WERI-Rb-1 (cell line): ENCODE measurements at regions not wholly inside any gene's neighbourhood (a gene's known extent, or its start where the extent isn't known, plus 50 kb on each side); places are given as distances from the start of the nearest gene placed in this dataset.

Source experiments
- DNase-seq: peaks from one replicate; pipeline ENCODE4 v3.0.0-alpha.2; 2020
- H3K27ac ChIP-seq: fragments of 250-450 bp; sonication (Bioruptor Pico); 2 replicates; pipeline ENCODE4 v1.5.1; 2020; ENCODE audit warnings: mild to moderate bottlenecking, moderate library complexity
- H3K27me3 ChIP-seq: fragments of 250-450 bp; sonication (Bioruptor Pico); 2 replicates; pipeline ENCODE4 v1.5.1; 2021; ENCODE audit warnings: mild to moderate bottlenecking, low read depth, moderate library complexity; ENCODE audit not compliant: insufficient read depth, severe bottlenecking
- H3K36me3 ChIP-seq: fragments of 250-450 bp; sonication (Bioruptor Pico); 2 replicates; pipeline ENCODE4 v1.5.1; 2020; ENCODE audit warnings: mild to moderate bottlenecking, moderate library complexity
- H3K4me3 ChIP-seq: 2 replicates; pipeline ENCODE4 v1.5.1; 2011; ENCODE audit warnings: low read depth, mild to moderate bottlenecking, control low read depth, low read length
- H3K9me3 ChIP-seq: fragments of 250-450 bp; sonication (Bioruptor Pico); 2 replicates; pipeline ENCODE4 v1.5.1; 2021; ENCODE audit warnings: mild to moderate bottlenecking, moderate library complexity; ENCODE audit not compliant: severe bottlenecking
- CTCF ChIP-seq: IDR thresholded peaks from 2 replicates; pipeline ENCODE4 v1.5.1; 2011; ENCODE audit warnings: low read depth, mild to moderate bottlenecking, control low read depth, inconsistent platforms, low read length

- no peak for TF ChIP-seq CTCF
- no peaks in the 10 kb centered on the region for H3K36me3 ChIP-seq
- H3K9me3 ChIP-seq: no peaks in the 10 kb centered on the region
- H3K27me3 ChIP-seq: no peaks in the 10 kb centered on the region
- DNase-seq: no peak
- no peak overlapping the region for H3K4me3 ChIP-seq
- H3K27ac ChIP-seq: no peak overlapping the region
Measured at GRCh38 chr4:156560701-156561100, 410.9 kb downstream of the PDGFC start.

GRCh38 chr4:156559346-156559745 is 412.3 kb downstream of the PDGFC start:
- no peak overlapping the region for H3K4me3 ChIP-seq
- no peak for TF ChIP-seq CTCF
- H3K36me3 ChIP-seq: no peaks in the 10 kb centered on the region
- no peaks in the 10 kb centered on the region for H3K27me3 ChIP-seq
- no peak overlapping the region for H3K27ac ChIP-seq
- DNase-seq: no peak
- no peaks in the 10 kb centered on the region for H3K9me3 ChIP-seq

GRCh38 chr4:156558373-156559025 is 413.1 kb downstream of the PDGFC start:
- DNase-seq: no peak

GRCh38 chr4:156557920-156558319 is 413.7 kb downstream of the PDGFC start:
- H3K4me3 ChIP-seq: no peak overlapping the region
- no peak for DNase-seq
- TF ChIP-seq CTCF: no peak
- no peaks in the 10 kb centered on the region for H3K36me3 ChIP-seq
- H3K27me3 ChIP-seq: no peaks in the 10 kb centered on the region
- H3K27ac ChIP-seq: no peak overlapping the region
- no peaks in the 10 kb centered on the region for H3K9me3 ChIP-seq

More at GRCh38 chr4:156558373-156559025, 413.1 kb downstream of the PDGFC start:
- no peak overlapping the region for H3K27ac ChIP-seq
- TF ChIP-seq CTCF: no peak
- no peak overlapping the region for H3K4me3 ChIP-seq
- no peaks in the 10 kb centered on the region for H3K9me3 ChIP-seq
- no peaks in the 10 kb centered on the region for H3K36me3 ChIP-seq
- H3K27me3 ChIP-seq: no peaks in the 10 kb centered on the region

- no peak for DNase-seq
- no peaks in the 10 kb centered on the region for H3K9me3 ChIP-seq
- TF ChIP-seq CTCF: no peak
- no peak overlapping the region for H3K4me3 ChIP-seq
- H3K27me3 ChIP-seq: no peaks in the 10 kb centered on the region
- no peak overlapping the region for H3K27ac ChIP-seq
- H3K36me3 ChIP-seq: no peaks in the 10 kb centered on the region
Measured at GRCh38 chr4:156556336-156556735, 415.3 kb downstream of the PDGFC start.

- Histone ChIP-seq H3K9me3 (no peaks in the 10 kb centered on the region), H3K27me3 (no peaks in the 10 kb centered on the region), H3K4me3 (no peak overlapping the region), H3K36me3 (no peaks in the 10 kb centered on the region), H3K27ac (no peak overlapping the region)
- no peak for TF ChIP-seq CTCF
- no peak for DNase-seq
Measured at GRCh38 chr4:156553659-156554058, 417.9 kb downstream of the PDGFC start.
